Sigmoid colon (tissue), 6 donors: ENCODE measurements at regions not wholly inside any gene's neighbourhood (a gene's known extent, or its start where the extent isn't known, plus 50 kb on each side); places are given as distances from the start of the nearest gene placed in this dataset.

Experiments
- DNase-seq: peaks from one replicate; pipeline ENCODE4 v3.0.0-alpha.2; 2019
- H3K27ac ChIP-seq, 4 donors: fragments of 200-600 bp; sonication (generic); one replicate each; pipeline ENCODE4 v1.5.1; 2016 to 2019; ENCODE audit warnings: mild to moderate bottlenecking in 1 of 4
- H3K27me3 ChIP-seq, 3 donors: fragments of 200-600 bp; sonication (generic); one replicate each; pipeline ENCODE4 v1.5.1; 2019; ENCODE audit warnings: mild to moderate bottlenecking in 1 of 3
- H3K36me3 ChIP-seq, 4 donors: fragments of 200-600 bp; sonication (generic); one replicate each; pipeline ENCODE4 v1.5.1; 2016 to 2019
- H3K4me1 ChIP-seq, 4 donors: fragments of 200-600 bp; sonication (generic); one replicate each; pipeline ENCODE4 v1.5.1; 2017 to 2019
- H3K4me3 ChIP-seq, 4 donors: fragments of 200-600 bp; sonication (generic); one replicate each; pipeline ENCODE4 v1.5.1; 2017 to 2019; ENCODE audit warnings: mild to moderate bottlenecking in 2 of 4, moderate library complexity in 1 of 4
- H3K9me3 ChIP-seq, 4 donors: fragments of 200-600 bp in 3 of 4; sonication (generic) in 3 of 4; one replicate each; pipeline versions ENCODE4 v1.5.1 to v1.6.1; 2013 to 2019
- CTCF ChIP-seq, 4 experiments: fragments of 450-650 bp in 3 of 4; fragments of 200-600 bp in 1 of 4; IDR thresholded peaks; one replicate each; pipeline ENCODE4 v1.5.1; 2016 to 2019; ENCODE audit warnings: antibody characterized with exemption in 4 of 4, mild to moderate bottlenecking in 3 of 4, moderate library complexity in 2 of 4
- EP300 ChIP-seq, 4 donors: sonication (generic); formaldehyde crosslinking; IDR thresholded peaks; one replicate each; pipeline ENCODE4 v1.6.1; 2017; ENCODE audit warnings: antibody characterized with exemption in 4 of 4
- POLR2A ChIP-seq, 2 donors: fragments of 450-650 bp; IDR thresholded peaks; one replicate each; pipeline ENCODE4 v1.6.1; 2016; ENCODE audit warnings: antibody characterized with exemption in 2 of 2, mild to moderate bottlenecking in 2 of 2, moderate library complexity in 2 of 2
- POLR2AphosphoS5 ChIP-seq, 4 donors: sonication (generic); formaldehyde crosslinking; IDR thresholded peaks; one replicate each; pipeline ENCODE4 v1.6.1; 2017; ENCODE audit warnings: antibody characterized with exemption in 4 of 4
- WGBS, 2 donors: extraction: QIAGEN DNeasy Blood & Tissue Kit; methylation state at CpG; one replicate each; pipeline ENCODE4 v1.1.7; 2013; 5-methylcytosine and 5-hydroxymethylcytosine counted together
- intact Hi-C: fragments of 100-400 bp; cut with DNase I; formaldehyde crosslinking; loops from one replicate; pipeline ENCODE4 v1.15.1; 2023
- donor health status: healthy with polysubstance abuse.
- donor health status: healthy.

- intact Hi-C loops, result no loop called here
- no peak overlapping the region for H3K27ac ChIP-seq
- 80 to 84% methylated on average over 6 of the region's 6 CpGs for WGBS, 2 donors
These were observed 221.6 kb upstream of the SLC30A5 start for GRCh38 chr5:68872088-68872839.

GRCh38 chr5:68873198-68873597 is 220.6 kb upstream of the SLC30A5 start:
- 58 to 72% methylated on average over 4 of the region's 4 CpGs for WGBS, 2 donors
- intact Hi-C loops, result no loop called here

More at GRCh38 chr5:68872088-68872839, 221.6 kb upstream of the SLC30A5 start:
- no peak for DNase-seq
- no peak for TF ChIP-seq POLR2A (IDR thresholded peaks at IDR 0.05)
- no peak for TF ChIP-seq EP300 (IDR thresholded peaks at IDR 0.05)
- H3K27me3 ChIP-seq, result no peaks in the 10 kb centered on the region
- H3K4me1 ChIP-seq, result no peaks in the 10 kb centered on the region
- no peaks in the 10 kb centered on the region for H3K9me3 ChIP-seq
- no peaks in the 10 kb centered on the region for H3K36me3 ChIP-seq
- no peak overlapping the region for H3K4me3 ChIP-seq

GRCh38 chr5:68875351-68875750 is 218.5 kb upstream of the SLC30A5 start:
- H3K9me3 ChIP-seq, result no peaks in the 10 kb centered on the region
- TF ChIP-seq POLR2A (IDR thresholded peaks at IDR 0.05), result no peak
- TF ChIP-seq POLR2AphosphoS5 (IDR thresholded peaks at IDR 0.05), result no peak
- no peak for TF ChIP-seq CTCF (IDR thresholded peaks at IDR 0.05)
- TF ChIP-seq EP300 (IDR thresholded peaks at IDR 0.05), result no peak
- intact Hi-C loops, result no loop called here
- H3K4me1 ChIP-seq, result no peaks in the 10 kb centered on the region
- DNase-seq, result no peak
- H3K4me3 ChIP-seq, result no peak overlapping the region
- 69 to 83% methylated on average over 3 of the region's 3 CpGs for WGBS, 2 donors
- H3K36me3 ChIP-seq, result no peaks in the 10 kb centered on the region
- no peaks in the 10 kb centered on the region for H3K27me3 ChIP-seq
- H3K27ac ChIP-seq, result no peak overlapping the region

More at GRCh38 chr5:68873198-68873597, 220.6 kb upstream of the SLC30A5 start:
- Histone ChIP-seq H3K27ac (no peak overlapping the region), H3K36me3 (no peaks in the 10 kb centered on the region), H3K27me3 (no peaks in the 10 kb centered on the region), H3K9me3 (no peaks in the 10 kb centered on the region), H3K4me3 (no peak overlapping the region), H3K4me1 (no peaks in the 10 kb centered on the region)
- TF ChIP-seq EP300 (IDR thresholded peaks at IDR 0.05) (no peak), CTCF (IDR thresholded peaks at IDR 0.05) (no peak), POLR2A (IDR thresholded peaks at IDR 0.05) (no peak), POLR2AphosphoS5 (IDR thresholded peaks at IDR 0.05) (no peak)
- no peak for DNase-seq

GRCh38 chr5:68883436-68883835 is 210.4 kb upstream of the SLC30A5 start:
- Histone ChIP-seq H3K27me3 (no peaks in the 10 kb centered on the region), H3K27ac (no peak overlapping the region), H3K36me3 (no peaks in the 10 kb centered on the region), H3K4me3 (no peak overlapping the region), H3K4me1 (no peaks in the 10 kb centered on the region), H3K9me3 (no peaks in the 10 kb centered on the region)
- 84 to 92% methylated on average over 8 of the region's 8 CpGs for WGBS, 2 donors
- no peak for DNase-seq
- no peak for TF ChIP-seq POLR2A (IDR thresholded peaks at IDR 0.05)
- TF ChIP-seq CTCF (IDR thresholded peaks at IDR 0.05), result no peak
- TF ChIP-seq EP300 (IDR thresholded peaks at IDR 0.05), result no peak
- TF ChIP-seq POLR2AphosphoS5 (IDR thresholded peaks at IDR 0.05), result no peak
- intact Hi-C loops, result no loop called here

- intact Hi-C loops, result no loop called here
- Histone ChIP-seq H3K9me3 (no peaks in the 10 kb centered on the region), H3K36me3 (no peaks in the 10 kb centered on the region), H3K4me1 (no peaks in the 10 kb centered on the region), H3K27ac (no peak overlapping the region), H3K27me3 (no peaks in the 10 kb centered on the region), H3K4me3 (no peak overlapping the region)
- no peak for TF ChIP-seq CTCF (IDR thresholded peaks at IDR 0.05)
- TF ChIP-seq POLR2A (IDR thresholded peaks at IDR 0.05), result no peak
- no peak for TF ChIP-seq EP300 (IDR thresholded peaks at IDR 0.05)
- TF ChIP-seq POLR2AphosphoS5 (IDR thresholded peaks at IDR 0.05), result no peak
- 32 to 74% methylated on average over 4 of the region's 4 CpGs for WGBS, 2 donors
- no peak for DNase-seq
These were observed 209.6 kb upstream of the SLC30A5 start for GRCh38 chr5:68884144-68884754.
